HG02852 (cell line): ENCODE measurements at regions not wholly inside any gene's neighbourhood (a gene's known extent, or its start where the extent isn't known, plus 50 kb on each side); places are given as distances from the start of the nearest gene placed in this dataset.
"Not testable (repeated sequence)": the region's sequence is repeated elsewhere in the genome, so short reads cannot be mapped to it uniquely, and the experiment has no call there.

Experiments
- ATAC-seq: cut with Tn5 transposase; IDR thresholded peaks from one replicate; pipeline ENCODE4 v1.9.1; 2021; ENCODE audit warnings: mild to moderate bottlenecking, moderate library complexity; ENCODE audit not compliant: unreplicated experiment

- no peak for ATAC-seq
Observed at GRCh38 chr2:190150413-190150812, 87.9 kb upstream of the MSTN start.

- no peak for ATAC-seq
Observed at GRCh38 chr2:190149908-190150307, 87.4 kb upstream of the MSTN start.

- no peak for ATAC-seq
Observed at GRCh38 chr2:190149200-190149599, 86.7 kb upstream of the MSTN start.

DNA sequence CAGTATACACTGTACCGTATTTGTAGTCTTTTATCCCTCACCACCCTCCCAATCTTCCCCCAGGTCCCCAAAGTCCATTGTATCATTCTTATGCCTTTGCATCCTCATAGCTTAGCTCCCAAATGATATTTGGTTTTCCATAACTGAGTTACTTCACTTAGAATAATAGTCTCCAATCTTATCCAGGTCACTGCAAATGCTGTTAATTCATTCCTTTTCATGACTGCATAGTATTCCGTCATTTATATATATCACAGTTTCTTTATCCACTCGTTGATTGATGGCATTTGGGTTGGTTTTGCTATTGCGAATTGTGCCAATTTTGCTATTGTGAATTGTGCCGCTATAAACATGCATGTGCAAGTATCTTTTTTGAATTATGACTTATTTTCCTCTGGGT, 83.6 kb upstream of the MSTN start:
- not testable (repeated sequence) for ATAC-seq

DNA sequence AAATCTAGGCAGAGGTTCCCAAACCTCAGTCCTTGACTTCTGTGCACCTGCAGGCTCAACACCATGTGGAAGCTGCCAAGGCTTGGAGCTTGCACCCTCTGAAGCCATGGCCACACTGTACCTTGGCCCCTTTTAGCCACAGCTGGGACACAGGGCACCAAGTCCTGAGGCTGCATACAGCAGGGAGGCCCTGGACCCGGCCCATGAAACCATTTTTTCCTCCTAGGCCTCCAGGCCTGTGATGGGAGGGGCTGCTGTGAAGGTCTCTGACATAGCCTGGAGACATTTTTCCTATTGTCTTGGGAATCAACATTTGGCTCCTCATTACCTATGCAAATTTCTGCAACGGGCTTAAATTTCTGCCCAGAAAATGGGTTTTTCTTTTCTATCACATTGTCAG, 77.9 kb upstream of the MSTN start:
- not testable (repeated sequence) for ATAC-seq

DNA sequence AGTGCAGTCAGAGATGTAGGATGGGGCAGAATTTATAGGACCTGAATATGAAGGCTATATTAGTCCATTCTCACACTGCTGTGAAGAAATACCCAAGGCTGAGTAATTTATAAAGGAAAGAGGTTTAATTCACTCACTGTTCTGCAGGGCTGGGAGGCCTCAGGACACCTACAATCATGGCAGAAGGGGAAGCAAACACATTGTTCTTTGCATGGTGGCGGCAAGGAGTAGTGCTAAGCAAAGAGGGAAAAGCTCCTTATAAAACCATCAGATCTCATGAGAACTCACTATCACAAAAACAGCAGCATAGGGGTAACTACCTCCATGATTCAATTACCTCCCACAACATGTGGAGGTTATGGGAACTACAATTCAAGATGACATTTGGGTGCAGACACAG, 76.8 kb upstream of the MSTN start:
- no peak for ATAC-seq

DNA sequence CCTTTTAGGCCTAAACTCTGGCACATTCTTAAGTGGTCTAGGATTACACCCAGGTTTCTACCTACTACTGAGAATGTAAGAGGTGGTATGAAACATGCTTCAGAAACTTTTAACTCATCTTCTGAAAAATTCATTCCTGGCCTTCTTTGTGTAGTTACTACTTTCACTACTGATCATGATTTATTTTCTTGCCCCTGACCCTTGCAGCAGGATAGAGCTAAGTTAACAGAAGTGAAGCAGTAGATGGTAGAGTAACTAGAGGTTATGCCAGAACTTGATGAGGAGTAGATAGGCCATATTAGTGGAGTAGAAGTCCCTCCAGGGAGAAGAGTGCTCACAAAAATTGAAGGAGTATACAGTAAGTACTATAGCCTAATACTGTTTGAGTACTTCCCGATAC, 75.5 kb upstream of the MSTN start:
- no peak for ATAC-seq

- ATAC-seq, result no peak
Observed at GRCh38 chr2:190137561-190137960, 75.0 kb upstream of the MSTN start.

DNA sequence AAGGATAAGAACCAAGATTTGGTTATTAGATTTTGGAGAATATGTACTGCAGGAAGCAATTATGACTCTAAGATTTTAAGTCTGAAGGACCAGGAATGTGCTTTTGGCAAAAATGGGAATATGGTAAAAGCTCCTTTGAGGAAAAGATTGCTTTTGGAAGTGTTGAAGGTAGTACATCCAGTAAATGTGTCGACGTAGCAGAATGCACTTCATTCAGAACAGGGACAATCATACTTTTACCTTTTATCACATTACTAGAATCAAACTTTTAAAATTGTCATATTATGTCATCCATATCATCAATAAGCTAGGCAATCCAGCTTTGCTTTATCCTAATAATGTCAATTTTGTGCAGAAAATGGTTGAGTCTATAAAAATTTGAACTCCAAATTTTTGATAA, 74.3 kb upstream of the MSTN start:
- ATAC-seq, result no peak

DNA sequence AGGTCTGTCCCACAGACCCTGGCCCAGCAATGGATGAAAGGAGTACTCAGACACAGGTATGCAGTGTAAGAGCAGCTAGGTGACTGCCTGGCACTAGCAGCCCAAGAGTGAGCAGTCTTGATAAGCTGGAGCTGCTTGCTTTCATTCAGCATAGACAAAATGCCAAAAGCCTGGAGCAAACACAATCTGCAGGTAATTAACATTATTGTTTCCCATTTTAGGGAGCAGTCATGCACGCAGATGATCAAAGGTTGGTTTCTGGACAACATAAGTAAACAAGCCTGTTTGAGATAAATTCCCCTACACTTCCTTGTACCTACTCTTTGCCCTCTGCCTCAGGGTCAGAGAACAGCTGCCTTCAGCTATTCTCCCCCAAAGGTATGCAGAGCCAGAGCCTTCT, 73.7 kb upstream of the MSTN start:
- no peak for ATAC-seq

- no peak for ATAC-seq
Observed at GRCh38 chr2:190129421-190130199, 67.1 kb upstream of the MSTN start.

DNA sequence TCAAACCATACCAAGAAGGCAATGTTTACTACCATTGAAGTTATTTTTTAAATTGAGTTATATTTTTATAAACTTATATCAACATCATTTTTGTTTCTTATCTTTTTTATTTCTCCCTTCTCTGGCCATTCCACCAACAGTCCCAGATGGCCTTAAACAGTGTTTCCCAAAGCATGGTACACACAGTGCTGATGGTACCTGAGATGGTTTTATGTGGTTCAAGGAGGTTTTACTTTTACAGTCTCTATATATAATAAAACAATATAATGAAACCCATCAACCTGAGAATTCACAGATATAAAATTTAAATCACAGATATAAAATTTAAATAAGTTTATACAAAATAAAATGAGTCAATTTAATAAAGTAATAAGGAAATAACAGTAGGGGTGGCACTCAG, 65.1 kb upstream of the MSTN start:
- no peak for ATAC-seq

DNA sequence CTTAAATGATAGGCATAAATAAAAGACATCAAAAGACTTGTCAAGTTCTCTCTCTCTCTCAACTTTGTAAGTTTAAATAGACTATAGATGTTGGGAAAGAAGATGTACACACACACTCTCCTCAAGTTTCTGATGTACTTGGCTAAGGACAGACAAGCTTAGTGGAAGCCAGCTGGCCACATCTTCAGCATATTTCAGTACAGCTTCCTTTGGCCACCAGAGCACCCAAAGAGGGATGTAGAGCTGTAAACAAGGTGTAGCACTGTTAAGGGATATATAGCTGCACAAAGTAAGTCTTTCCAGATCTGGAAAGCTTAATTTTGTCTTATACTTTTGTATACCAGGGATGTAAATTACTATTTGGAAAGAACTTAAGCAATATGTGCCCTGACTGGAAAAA, 64.3 kb upstream of the MSTN start:
- ATAC-seq, result no peak

DNA sequence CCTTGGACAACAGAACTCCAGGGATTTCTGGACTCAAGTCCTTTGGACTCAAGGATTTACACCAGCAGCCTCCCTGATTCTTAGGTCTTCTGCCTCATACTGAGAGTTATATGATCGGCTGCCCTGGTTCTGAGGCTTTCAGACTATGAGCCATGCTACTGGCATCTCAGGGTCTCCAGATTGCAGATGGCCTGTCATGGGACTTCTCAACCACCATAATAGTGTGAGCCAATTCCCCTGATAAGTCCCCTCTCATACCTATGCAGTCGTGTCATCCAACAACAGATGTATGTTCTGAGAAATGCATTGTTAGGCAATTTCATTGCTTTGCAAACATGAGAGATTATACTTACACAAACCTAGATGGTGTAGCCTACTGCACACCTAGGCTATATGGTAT, 61.4 kb upstream of the MSTN start:
- ATAC-seq, result no peak

GRCh38 chr2:190121971-190122370, 59.4 kb upstream of the MSTN start:
- peak; percentile 46 for ATAC-seq

DNA sequence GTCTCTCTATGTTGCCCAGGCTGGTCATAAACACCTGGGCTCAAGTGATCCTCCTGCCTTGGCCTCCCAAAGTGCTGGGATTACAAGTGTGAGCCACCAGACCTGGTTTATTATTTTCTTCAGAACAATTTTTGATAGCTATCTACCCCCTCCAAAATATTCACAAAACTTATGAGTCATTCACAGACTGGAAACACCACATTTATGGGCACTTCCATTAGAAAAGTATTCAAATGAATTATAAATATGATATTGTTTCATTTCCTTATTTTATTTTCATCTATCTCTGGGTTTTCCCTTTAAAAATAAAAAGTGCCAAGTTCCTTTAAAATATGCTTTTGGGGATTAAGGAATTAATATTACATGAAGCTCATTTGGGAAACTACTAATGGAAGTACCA, 58.8 kb upstream of the MSTN start:
- ATAC-seq, result no peak

DNA sequence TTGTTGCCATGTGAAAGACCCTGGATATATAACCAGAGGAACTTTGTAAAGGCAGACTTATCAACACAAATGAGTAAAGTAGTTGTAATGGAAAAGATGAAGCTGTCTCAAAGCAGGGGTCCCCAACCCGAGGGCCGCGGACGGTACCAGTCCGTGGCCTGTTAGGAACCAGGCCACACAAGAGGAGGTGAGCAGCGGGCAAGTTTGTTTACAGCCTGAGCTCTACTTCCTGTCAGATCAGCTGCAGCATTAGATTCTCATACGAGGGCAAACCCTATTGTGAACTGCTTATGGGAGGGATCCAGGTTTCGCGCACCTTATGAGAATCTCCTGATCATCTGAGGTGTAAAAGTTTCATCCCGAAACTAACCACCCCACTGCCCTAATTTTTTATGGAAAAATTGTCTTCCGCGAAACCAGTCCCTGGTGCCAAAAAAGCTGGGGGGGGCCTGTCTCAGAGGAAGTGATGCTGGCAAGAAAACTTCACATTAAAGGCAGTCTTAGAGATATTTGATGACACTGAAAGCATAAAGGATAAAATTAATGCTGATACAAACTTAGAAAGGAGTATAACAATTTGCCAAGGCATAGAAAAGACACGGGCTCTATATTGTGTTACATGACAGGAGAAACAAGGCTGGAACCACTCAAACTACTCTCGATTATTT, 57.5 kb upstream of the MSTN start:
- ATAC-seq, result no peak

DNA sequence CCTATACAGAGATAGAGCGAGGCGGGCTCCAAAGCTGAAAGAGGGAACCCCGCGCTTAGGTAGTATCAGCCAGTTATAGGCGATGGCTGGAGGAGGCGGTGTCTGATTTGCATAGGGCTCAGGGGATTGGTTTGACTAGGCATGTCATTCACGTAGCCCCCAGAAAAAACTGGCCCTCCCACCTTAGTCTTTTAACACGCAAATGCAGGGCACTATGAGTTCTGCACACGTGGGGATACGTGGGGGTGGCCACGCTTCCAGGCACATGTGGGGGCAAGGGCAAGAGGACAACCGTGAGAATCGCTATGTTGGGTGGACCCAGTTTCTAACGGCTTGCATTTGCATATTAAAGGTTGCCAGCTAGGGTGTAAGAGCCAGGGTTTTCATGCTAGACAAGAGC, 56.7 kb upstream of the MSTN start:
- ATAC-seq, result no peak

GRCh38 chr2:190117305-190117704, 54.8 kb upstream of the MSTN start:
- no peak for ATAC-seq

DNA sequence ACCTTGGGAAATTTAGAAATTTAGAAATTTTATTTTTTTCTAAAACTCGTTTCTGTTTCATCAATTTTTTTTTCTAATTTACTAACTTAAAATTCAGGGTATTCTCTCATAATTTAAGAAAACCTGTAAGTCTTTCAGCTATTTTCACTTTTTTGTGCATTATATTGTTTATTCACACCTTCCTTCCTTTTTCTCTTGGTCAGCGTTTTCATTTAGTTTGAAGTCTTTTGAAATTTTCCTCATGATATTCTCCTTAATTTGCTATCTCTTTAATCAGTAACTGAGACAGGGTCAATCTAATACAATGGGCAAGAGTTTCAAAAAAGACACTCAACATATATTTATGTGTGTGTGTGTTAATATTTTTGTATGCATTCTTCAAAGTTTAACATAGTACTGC, 50.5 kb upstream of the MSTN start:
- no peak for ATAC-seq
